ENCODE measurements at regions not wholly inside any gene's neighbourhood (a gene's known extent, or its start where the extent isn't known, plus 50 kb on each side); places are given as distances from the start of the nearest gene placed in this dataset.

GRCh38 chr4:42750091-42750490 lies 93.2 kb upstream of the ATP8A1 start:
- FAIRE-seq (no peak), DNase-seq (ENCODE audit: low spot score) (no peak)

GRCh38 chr4:42747971-42748370 lies 91.1 kb upstream of the ATP8A1 start:
- no peak for FAIRE-seq
- no peak for DNase-seq (ENCODE audit: low spot score)

- DNase-seq (ENCODE audit: low spot score) (no peak), FAIRE-seq (peak; percentile 61)
These were observed 79.8 kb upstream of the ATP8A1 start for GRCh38 chr4:42736527-42737195.

GRCh38 chr4:42733380-42733779 lies 76.5 kb upstream of the ATP8A1 start:
- DNase-seq (ENCODE audit: low spot score), result no peak
- no peak for FAIRE-seq

GRCh38 chr4:42732776-42733175 lies 75.9 kb upstream of the ATP8A1 start:
- no peak for DNase-seq (ENCODE audit: low spot score)
- FAIRE-seq, result no peak

GRCh38 chr4:42729505-42730237 lies 72.8 kb upstream of the ATP8A1 start:
- DNase-seq (ENCODE audit: low spot score) (no peak), FAIRE-seq (no peak)

- DNase-seq (ENCODE audit: low spot score), result no peak
- no peak for FAIRE-seq
These were observed 67.5 kb upstream of the ATP8A1 start for GRCh38 chr4:42724451-42724850.

- FAIRE-seq (no peak), DNase-seq (ENCODE audit: low spot score) (no peak)
These were observed 63.6 kb upstream of the ATP8A1 start for GRCh38 chr4:42720533-42720932.

- DNase-seq (ENCODE audit: low spot score), result no peak
- no peak for FAIRE-seq
These were observed 62.4 kb upstream of the ATP8A1 start for GRCh38 chr4:42719257-42719656.

GRCh38 chr4:42718336-42718735 lies 61.4 kb upstream of the ATP8A1 start:
- FAIRE-seq (no peak), DNase-seq (ENCODE audit: low spot score) (no peak)

- FAIRE-seq, result no peak
- DNase-seq (ENCODE audit: low spot score), result no peak
These were observed 60.1 kb upstream of the ATP8A1 start for GRCh38 chr4:42716996-42717395.

- FAIRE-seq (no peak), DNase-seq (ENCODE audit: low spot score) (no peak)
These were observed 59.0 kb upstream of the ATP8A1 start for GRCh38 chr4:42715807-42716482.

- FAIRE-seq (no peak), DNase-seq (ENCODE audit: low spot score) (no peak)
These were observed 56.5 kb upstream of the ATP8A1 start for GRCh38 chr4:42713391-42713790.

GRCh38 chr4:42712854-42713253 lies 55.9 kb upstream of the ATP8A1 start:
- FAIRE-seq, result no peak
- DNase-seq (ENCODE audit: low spot score), result no peak

GRCh38 chr4:42711496-42711895 lies 54.6 kb upstream of the ATP8A1 start:
- FAIRE-seq, result no peak
- no peak for DNase-seq (ENCODE audit: low spot score)

GRCh38 chr4:42710761-42711160 lies 53.9 kb upstream of the ATP8A1 start:
- DNase-seq (ENCODE audit: low spot score) (no peak), FAIRE-seq (no peak)

GRCh38 chr4:42710329-42710728 lies 53.4 kb upstream of the ATP8A1 start:
- no peak for DNase-seq (ENCODE audit: low spot score)
- no peak for FAIRE-seq

- DNase-seq (ENCODE audit: low spot score) (no peak), FAIRE-seq (no peak)
These were observed 52.6 kb upstream of the ATP8A1 start for GRCh38 chr4:42709392-42710065.

- DNase-seq (ENCODE audit: low spot score) (no peak), FAIRE-seq (no peak)
These were observed 51.7 kb upstream of the ATP8A1 start for GRCh38 chr4:42708625-42709024.

All from urothelium cell line (cell line).